SKM-1 treated with dmso at 0.1 percent for 144 hours (cell line): ENCODE measurements at regions not wholly inside any gene's neighbourhood (a gene's known extent, or its start where the extent isn't known, plus 50 kb on each side); places are given as distances from the start of the nearest gene placed in this dataset.
"Not testable (repeated sequence)": the region's sequence is repeated elsewhere in the genome, so short reads cannot be mapped to it uniquely, and the experiment has no call there.

Experiments
- DNase-seq: peaks from one replicate; lab custom pipeline; 2025; ENCODE audit not compliant: unreplicated experiment; lab: John Stamatoyannopoulos, UW

- no peak for DNase-seq
These were observed 125.9 kb downstream of the CCER1 start for GRCh38 chr12:90829044-90829443.

GRCh38 chr12:90828621-90829020 is 126.4 kb downstream of the CCER1 start:
- DNase-seq: no peak

- DNase-seq: no peak
These were observed 127.4 kb downstream of the CCER1 start for GRCh38 chr12:90827567-90827966.

- DNase-seq: no peak
These were observed 128.9 kb downstream of the CCER1 start for GRCh38 chr12:90826036-90826435.

GRCh38 chr12:90823859-90824258 is 131.1 kb downstream of the CCER1 start:
- no peak for DNase-seq

GRCh38 chr12:90819709-90820108 is 135.3 kb downstream of the CCER1 start:
- DNase-seq: no peak

GRCh38 chr12:90816353-90817089 is 138.5 kb downstream of the CCER1 start:
- DNase-seq: no peak

GRCh38 chr12:90809940-90810339 is 145.0 kb downstream of the CCER1 start:
- DNase-seq: no peak

GRCh38 chr12:90808568-90808967 is 146.4 kb downstream of the CCER1 start:
- DNase-seq: no peak

- DNase-seq: no peak
These were observed 152.2 kb downstream of the CCER1 start for GRCh38 chr12:90802727-90803126.

- DNase-seq: no peak
These were observed 153.2 kb downstream of the CCER1 start for GRCh38 chr12:90801776-90802175.

- no peak for DNase-seq
These were observed 160.8 kb downstream of the CCER1 start for GRCh38 chr12:90794212-90794611.

- DNase-seq: not testable (repeated sequence)
These were observed 162.3 kb downstream of the CCER1 start for GRCh38 chr12:90792718-90793117.

GRCh38 chr12:90791445-90791844 is 163.5 kb downstream of the CCER1 start:
- no peak for DNase-seq

- no peak for DNase-seq
These were observed 164.2 kb downstream of the CCER1 start for GRCh38 chr12:90790747-90791146.

- DNase-seq: no peak
These were observed 181.5 kb downstream of the CCER1 start for GRCh38 chr12:90773491-90773890.

GRCh38 chr12:90770861-90771260 is 184.1 kb downstream of the CCER1 start:
- DNase-seq: no peak

- DNase-seq: no peak
These were observed 197.0 kb downstream of the CCER1 start for GRCh38 chr12:90757957-90758356.

GRCh38 chr12:90745211-90745610 is 209.8 kb downstream of the CCER1 start:
- DNase-seq: no peak

- DNase-seq: no peak
These were observed 213.4 kb downstream of the CCER1 start for GRCh38 chr12:90741611-90742010.

GRCh38 chr12:90729736-90730135 is 225.2 kb downstream of the CCER1 start:
- no peak for DNase-seq

GRCh38 chr12:90712671-90713070 is 242.3 kb downstream of the CCER1 start:
- DNase-seq: no peak

- no peak for DNase-seq
These were observed 244.3 kb downstream of the CCER1 start for GRCh38 chr12:90710711-90711110.
